HG03196 (cell line): ENCODE measurements at regions not wholly inside any gene's neighbourhood (a gene's known extent, or its start where the extent isn't known, plus 50 kb on each side); places are given as distances from the start of the nearest gene placed in this dataset.

Source experiments
- ATAC-seq: cut with Tn5 transposase; IDR thresholded peaks from one replicate; pipeline ENCODE4 v1.9.1; 2021; ENCODE audit not compliant: unreplicated experiment

DNA sequence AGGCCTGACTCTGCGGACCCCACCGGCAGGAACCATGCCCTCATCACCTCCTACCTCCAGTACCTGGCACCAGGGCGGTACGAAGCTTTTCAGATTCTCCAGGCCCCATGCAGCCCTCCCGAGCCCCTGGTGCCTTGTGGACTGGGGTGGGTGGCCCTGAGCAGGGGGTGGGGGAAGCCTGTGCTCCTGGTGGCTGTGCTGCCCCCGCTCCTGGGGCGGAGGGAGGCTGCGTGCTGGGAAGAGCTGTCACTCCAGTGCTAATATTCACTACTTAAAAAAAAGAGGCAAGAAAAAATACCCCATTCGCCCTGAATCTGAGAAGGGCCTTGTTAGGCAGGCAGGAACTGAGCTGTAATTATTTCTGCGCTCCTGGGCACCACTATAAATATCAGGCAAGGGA lies 111.8 kb downstream of the ENGASE start:
- no peak for ATAC-seq

- no peak for ATAC-seq
These were observed 111.0 kb downstream of the ENGASE start for GRCh38 chr17:79185671-79186070.

DNA sequence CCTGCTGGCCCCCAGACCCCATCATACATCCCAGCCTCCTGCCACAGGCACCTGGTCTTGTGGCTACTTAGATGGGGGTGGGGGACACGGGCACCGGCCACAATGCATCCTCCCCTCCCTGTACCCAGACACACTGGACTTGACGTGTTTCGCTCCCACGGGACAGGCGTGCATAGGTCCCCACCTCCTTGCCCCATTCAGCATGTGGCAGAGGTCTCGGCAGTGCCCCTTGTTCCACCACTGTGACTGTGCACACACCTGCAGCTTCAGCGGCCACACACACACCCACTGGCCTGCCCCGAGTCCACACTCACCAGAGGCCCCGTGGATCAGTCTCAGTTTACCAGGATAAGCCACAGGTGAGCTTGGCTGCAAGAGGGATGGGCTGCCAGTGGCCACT lies 109.6 kb downstream of the ENGASE start:
- ATAC-seq, result no peak

- no peak for ATAC-seq
These were observed 108.9 kb downstream of the ENGASE start for GRCh38 chr17:79183293-79184158.

GRCh38 chr17:79183043-79183292 lies 108.3 kb downstream of the ENGASE start:
- no peak for ATAC-seq

- no peak for ATAC-seq
These were observed 107.8 kb downstream of the ENGASE start for GRCh38 chr17:79182176-79183042.

GRCh38 chr17:79180358-79181005 lies 105.9 kb downstream of the ENGASE start:
- no peak for ATAC-seq

- ATAC-seq, result no peak
These were observed 104.7 kb downstream of the ENGASE start for GRCh38 chr17:79179334-79179733.

DNA sequence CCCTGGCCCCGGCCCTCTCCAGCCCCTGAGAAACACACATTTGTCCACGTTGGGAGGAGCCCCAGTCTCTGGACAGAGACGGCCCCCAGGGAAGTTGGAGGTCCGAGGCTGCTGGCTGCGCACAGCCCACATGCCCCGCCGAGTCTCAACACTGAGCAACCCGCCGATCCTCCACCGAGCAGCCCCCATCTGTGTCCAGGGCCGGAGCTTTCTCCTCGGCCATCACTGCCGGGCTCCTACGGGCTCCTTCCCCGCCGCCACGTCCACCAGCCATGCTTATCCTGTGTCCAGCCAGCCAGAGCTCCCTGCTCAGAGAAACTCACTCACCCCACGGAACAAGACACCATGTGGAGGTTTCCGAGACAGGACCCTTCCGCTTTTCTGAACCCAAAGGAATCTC lies 103.3 kb downstream of the ENGASE start:
- no peak for ATAC-seq

- ATAC-seq, result no peak
These were observed 102.4 kb downstream of the ENGASE start for GRCh38 chr17:79176792-79177601.

GRCh38 chr17:79174905-79175856 lies 100.6 kb downstream of the ENGASE start:
- ATAC-seq, result no peak

DNA sequence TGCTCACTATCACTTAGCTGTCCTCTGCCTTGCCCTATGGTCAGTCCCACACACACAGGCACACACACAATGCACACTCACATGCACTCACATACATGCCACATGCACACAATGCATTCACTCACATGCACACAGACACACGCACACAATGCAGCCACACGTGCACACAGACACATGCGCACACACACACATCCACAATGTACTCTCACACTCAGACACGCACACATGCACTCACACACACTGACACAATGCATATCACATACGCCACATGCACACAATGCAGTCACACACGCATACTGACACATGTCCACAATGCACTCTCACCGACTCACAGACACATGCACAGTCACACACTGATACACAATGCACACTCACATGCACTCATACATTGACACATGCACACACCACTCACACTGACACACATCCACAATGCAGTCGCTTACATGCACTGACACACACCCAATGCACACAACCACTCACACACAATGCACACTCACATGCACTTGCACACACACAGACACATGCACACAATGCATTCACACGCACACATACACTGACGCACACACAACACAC lies 99.7 kb downstream of the ENGASE start:
- ATAC-seq, result no peak

GRCh38 chr17:79171188-79171587 lies 96.6 kb downstream of the ENGASE start:
- ATAC-seq, result no peak

DNA sequence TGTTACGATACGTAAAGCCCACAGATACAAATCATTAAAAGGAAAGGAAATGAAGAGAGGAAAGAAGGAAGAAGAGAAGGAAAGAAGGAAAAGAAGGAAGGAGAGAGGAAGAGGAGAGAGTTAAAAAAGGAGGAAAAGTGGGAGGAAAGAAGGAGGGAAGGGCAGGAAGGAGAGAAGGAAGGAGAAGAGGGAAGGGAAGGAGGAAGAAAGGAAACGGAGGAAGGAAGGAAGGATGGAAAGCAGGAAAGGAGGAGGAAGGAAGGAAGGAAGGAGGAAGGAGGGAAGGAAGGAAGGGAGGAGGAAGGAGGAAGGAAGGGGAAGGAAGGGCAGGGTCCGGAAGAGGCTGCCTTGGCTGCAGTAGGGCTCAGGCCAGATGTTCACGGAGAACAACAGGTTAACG lies 95.2 kb downstream of the ENGASE start:
- ATAC-seq, result no peak

GRCh38 chr17:79169366-79169765 lies 94.7 kb downstream of the ENGASE start:
- no peak for ATAC-seq

DNA sequence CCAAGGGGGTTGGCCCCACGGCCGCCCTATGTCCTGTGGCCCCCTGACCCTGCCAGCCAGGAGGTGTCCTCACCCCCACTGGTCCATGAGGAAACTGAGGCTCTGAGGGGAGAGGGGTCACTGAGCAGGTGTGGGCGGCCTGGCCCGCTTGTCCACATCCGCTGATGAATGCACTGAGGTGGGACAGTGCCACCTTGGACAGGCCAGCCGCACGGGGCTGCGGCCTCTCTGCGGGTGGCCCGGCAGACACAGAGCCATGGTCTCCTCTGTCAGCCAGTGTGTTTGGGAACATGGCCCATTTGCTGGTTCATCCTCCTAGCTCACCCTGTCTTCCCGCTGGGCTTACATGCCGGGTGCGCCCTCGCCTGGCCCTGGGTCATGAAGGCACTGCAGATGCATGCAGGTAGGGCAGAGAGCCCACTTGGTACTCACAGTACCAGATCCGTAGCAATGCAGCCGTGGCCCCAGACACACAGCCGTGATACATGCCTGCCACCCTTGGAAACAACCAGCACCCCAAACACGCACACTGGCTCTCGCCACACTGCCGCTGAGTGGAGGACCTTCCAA lies 93.9 kb downstream of the ENGASE start:
- no peak for ATAC-seq

DNA sequence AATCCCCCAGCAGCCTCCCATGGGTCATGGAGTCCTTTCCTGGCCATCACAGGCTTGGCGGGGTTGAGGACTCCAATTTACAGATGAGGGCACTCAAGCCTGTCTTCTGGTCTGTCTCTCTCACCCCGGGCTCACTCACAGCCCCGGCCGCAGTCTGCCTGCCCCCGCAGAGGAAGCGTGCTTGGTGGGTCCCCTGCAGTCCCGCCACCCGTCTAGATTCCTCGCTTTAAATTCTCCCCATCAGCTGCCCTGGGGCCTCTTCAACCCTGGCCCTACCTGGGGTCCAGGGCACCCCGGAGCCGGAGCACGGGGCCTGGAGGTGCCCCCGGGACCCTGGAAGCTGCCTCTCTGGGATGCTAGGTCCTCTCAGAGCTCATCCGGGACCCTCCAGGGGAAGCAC lies 92.9 kb downstream of the ENGASE start:
- no peak for ATAC-seq

- no peak for ATAC-seq
These were observed 91.3 kb downstream of the ENGASE start for GRCh38 chr17:79165756-79166473.
